Activated CD8-positive, alpha-beta memory T cell treated with anti-CD3 and anti-CD28 coated beads for 24 hours (primary cell): ENCODE measurements at regions not wholly inside any gene's neighbourhood (a gene's known extent, or its start where the extent isn't known, plus 50 kb on each side); places are given as distances from the start of the nearest gene placed in this dataset.
"Not testable (repeated sequence)": the region's sequence is repeated elsewhere in the genome, so short reads cannot be mapped to it uniquely, and the experiment has no call there.

Experiments used
- DNase-seq: peaks from one replicate; pipeline ENCODE4 v3.0.0-alpha.2; 2020

- no peak for DNase-seq
Measured at GRCh38 chr7:142523821-142524460, 225.3 kb upstream of the PRSS1 start.

DNA sequence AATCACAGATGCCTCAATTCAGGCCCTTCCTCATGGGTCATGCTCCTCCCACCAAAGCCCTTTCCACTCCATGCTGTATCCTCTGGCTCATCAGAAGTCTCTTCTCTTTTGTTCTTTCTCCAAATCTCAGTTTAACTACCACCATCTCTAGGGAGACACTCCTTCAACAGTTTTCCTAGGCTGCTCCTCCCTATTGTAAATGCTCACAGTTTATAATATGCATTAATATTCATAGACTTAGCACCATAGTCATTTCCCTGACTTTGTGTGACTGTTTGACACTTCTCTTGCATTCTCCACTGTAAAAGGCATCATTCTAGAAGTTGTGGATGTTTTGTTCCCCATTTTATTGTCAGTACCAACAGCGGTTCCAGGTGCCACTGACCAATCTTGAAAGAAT is 226.5 kb upstream of the PRSS1 start:
- no peak for DNase-seq

GRCh38 chr7:142520885-142521284 is 228.4 kb upstream of the PRSS1 start:
- not testable (repeated sequence) for DNase-seq

DNA sequence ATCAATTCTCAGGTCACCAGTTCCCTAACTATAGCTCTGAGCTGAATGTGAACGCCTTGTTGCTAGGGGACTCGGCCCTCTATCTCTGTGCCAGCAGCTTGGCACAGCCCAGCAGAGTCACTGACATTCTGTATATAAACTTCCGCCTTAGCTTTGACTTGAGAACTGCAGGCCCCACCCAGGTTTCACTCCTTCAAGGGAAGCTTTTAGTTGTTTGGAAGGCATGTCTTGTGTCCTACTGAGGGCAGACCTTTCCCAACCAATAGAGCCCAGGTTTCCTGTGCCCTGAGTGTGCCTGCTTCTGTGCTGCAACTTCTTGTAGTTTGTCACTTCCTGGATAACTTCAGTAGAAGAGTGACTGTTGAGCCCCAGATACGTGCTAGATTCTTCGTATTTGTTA is 228.8 kb upstream of the PRSS1 start:
- DNase-seq = not testable (repeated sequence)

GRCh38 chr7:142519079-142520078 is 229.9 kb upstream of the PRSS1 start:
- no peak for DNase-seq

GRCh38 chr7:142516038-142516501 is 233.2 kb upstream of the PRSS1 start:
- no peak for DNase-seq

DNA sequence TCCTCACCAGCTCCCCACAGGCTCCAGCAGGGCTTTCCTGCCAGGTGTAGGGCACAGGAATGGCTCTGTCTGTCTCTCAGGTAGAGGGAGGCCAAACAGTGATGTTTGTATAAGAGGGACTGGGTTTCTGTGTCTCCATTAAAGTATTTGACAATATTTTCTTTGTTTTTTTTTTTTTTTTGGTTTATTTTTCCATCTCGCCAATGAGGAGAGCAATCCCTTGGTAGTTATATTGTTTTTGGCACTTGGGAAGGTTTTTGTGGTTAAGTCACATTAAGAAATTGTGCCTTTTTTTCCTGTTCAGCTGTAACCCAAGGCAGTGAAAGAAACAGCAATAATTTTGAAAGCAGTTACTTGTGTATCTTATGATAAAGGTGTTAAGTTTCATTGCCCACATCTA is 234.6 kb upstream of the PRSS1 start:
- not testable (repeated sequence) for DNase-seq

DNA sequence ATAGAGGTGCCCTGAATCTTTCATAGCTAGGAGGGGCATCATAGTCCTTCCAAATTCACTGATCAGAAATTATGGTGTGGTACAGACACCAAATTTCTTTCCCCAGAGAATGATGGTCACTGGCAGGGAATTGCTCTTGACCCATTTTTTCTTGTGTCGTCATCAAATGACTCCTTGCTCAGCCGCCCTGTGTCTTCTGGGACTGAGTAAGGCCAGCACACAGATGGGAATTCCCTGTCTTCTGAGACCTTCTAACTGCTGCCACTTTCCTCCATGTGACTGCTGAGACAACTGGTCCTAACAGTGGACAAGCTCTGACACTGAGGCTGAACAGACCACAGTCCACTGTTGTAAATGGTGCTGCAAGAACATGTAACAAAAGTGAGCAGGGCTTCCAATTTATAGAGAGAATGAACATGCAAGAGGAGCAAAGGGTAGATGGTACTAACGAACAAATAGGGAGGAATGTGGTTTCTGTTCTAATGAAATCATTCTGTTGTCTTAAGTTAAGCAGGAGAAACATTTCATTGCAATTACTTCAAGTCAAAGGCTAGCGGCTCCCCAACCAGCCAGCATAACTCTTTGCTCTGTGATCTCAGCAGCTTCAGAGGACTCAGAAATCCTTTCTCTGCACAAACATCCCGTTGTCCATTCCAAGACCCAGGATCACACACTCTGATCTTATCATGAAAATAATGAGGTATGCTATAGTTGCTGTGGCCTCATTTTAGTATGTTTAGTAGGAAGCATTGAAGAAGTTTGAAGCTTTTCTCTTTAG is 235.9 kb upstream of the PRSS1 start:
- DNase-seq = no peak

- no peak for DNase-seq
Measured at GRCh38 chr7:142511801-142512200, 237.5 kb upstream of the PRSS1 start.

DNA sequence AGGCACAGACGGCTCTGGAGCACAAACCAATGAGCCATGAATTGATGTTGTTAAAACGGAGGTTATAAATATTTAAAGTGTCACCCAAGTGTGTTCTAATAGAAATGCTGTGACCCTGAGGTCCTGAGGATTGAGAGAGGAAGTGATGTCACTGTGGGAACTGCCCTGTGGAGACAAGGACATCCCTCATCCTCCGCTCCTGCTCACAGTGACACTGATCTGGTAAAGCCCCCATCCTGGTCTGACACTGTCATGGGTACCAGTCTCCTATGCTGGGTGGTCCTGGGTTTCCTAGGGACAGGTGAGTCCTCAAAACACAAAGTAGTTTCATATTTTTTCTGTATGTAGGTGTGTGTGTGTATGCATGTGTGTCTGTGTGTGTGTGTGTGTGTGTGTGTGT is 237.9 kb upstream of the PRSS1 start:
- no peak for DNase-seq

- DNase-seq = not testable (repeated sequence)
Measured at GRCh38 chr7:142509235-142509634, 240.0 kb upstream of the PRSS1 start.

DNA sequence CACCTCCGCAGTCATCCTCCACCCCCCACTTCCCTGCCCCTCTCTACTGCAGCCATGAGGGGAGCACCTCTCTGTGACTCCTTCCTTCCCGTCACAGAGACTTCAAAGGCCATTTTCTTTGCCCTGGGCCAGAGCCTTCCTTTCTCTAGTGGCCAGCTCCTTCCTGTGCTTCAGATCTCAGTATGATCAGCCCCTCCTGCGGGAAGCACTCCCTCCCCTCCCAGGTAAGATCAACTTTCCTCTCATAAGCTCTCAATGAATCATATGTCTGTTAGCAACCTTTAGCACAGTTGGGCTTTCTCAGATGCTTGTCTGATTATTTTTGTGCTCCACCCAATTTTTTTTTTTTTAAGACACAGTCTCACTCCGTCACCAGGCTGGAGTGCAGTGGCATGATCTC is 241.0 kb upstream of the PRSS1 start:
- DNase-seq = no peak

GRCh38 chr7:142507799-142508198 is 241.5 kb upstream of the PRSS1 start:
- DNase-seq = no peak

GRCh38 chr7:142507066-142507465 is 242.2 kb upstream of the PRSS1 start:
- not testable (repeated sequence) for DNase-seq

DNA sequence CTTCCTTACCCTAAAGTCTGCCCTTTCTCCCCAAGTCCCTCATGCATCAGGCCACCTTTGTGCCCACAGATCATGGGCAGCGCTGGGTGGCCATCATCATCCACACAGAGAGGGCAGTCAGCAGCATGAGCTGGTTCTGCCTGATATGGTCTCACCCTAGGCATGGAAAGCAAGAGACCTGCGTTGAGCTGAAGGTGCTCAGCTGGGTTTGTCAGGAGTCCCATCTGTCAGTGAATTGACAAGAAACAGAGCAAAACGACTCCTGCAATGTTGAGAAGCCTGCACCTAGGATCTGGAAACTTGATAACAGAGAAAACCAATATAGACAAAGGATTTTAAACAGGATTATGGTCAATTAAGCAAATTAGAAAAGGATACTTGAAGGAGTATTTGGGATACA is 242.7 kb upstream of the PRSS1 start:
- no peak for DNase-seq

DNA sequence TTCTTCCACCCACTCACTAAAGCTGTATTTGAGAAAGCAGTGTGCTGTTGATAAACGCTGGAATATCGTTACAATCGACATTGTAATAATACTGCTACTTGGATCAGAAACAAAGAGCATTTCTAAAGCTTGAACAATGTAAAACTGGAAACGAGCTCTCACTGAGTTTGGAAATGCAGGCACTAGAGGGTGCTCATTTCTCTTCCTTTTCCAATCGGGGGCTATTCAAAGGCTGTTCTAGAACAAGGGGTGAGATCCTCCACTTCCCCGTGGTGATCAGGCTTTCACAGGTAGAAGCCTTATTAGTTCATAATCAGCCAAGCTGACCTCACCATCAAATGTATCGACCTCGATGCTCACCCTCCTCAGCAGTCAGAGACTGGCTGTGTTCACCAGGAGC is 245.3 kb upstream of the PRSS1 start:
- DNase-seq = not testable (repeated sequence)

- no peak for DNase-seq
Measured at GRCh38 chr7:142503036-142503435, 245.2 kb upstream of the PRSS58 start.

DNA sequence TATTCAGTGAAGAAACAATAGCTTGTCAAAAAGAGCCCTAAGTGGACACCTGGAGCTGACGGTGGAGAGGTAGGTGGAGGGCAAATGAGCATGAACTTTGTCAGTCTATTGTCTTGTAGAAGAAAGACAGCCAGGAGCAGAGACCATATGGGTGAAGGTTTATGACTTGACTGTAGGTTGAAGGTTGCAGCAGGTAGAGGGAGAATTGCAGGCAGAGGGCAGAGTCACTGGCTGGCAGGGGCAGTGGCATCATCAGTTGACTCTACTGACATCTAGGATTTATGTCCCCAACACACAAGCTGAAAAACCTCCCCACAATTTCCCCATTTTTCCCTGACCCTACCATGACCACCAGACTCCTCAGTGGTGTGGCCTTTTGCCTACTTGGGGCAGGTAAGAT is 243.6 kb upstream of the PRSS58 start:
- no peak for DNase-seq

- no peak for DNase-seq
Measured at GRCh38 chr7:142500366-142500765, 242.5 kb upstream of the PRSS58 start.

- no peak for DNase-seq
Measured at GRCh38 chr7:142499635-142500034, 241.8 kb upstream of the PRSS58 start.

DNA sequence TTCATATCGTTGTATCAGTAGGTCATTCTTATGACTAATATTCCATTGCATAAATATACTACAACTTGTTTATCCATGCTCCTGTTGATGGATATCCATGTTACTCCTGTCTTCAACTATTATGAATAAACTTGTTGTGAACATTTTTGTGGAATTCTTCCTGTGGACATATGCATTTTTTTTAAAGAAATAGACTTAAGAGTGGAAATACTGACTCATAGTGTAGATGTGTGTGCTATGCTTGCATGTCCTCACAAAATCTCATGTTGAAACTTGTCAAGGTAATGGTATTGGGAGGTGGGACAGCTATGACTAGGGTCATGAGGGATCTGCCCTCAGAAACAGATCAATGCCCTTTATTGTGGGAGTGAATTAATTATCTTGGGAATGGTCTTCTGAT is 240.5 kb upstream of the PRSS58 start:
- DNase-seq = no peak

- no peak for DNase-seq
Measured at GRCh38 chr7:142496545-142496991, 238.7 kb upstream of the PRSS58 start.

- DNase-seq = not testable (repeated sequence)
Measured at GRCh38 chr7:142495879-142496278, 238.0 kb upstream of the PRSS58 start.
